GM12874 (cell line): ENCODE measurements at regions not wholly inside any gene's neighbourhood (a gene's known extent, or its start where the extent isn't known, plus 50 kb on each side); places are given as distances from the start of the nearest gene placed in this dataset.

Experiments
- TF ChIP-seq, protein P1 (sequence below): IDR thresholded peaks from 2 replicates; pipeline ENCODE4 v1.5.1; 2011; ENCODE audit warnings: low read depth, mild to moderate bottlenecking, control low read depth, low read length, moderate library complexity; ENCODE audit not compliant: insufficient read depth

DNA sequence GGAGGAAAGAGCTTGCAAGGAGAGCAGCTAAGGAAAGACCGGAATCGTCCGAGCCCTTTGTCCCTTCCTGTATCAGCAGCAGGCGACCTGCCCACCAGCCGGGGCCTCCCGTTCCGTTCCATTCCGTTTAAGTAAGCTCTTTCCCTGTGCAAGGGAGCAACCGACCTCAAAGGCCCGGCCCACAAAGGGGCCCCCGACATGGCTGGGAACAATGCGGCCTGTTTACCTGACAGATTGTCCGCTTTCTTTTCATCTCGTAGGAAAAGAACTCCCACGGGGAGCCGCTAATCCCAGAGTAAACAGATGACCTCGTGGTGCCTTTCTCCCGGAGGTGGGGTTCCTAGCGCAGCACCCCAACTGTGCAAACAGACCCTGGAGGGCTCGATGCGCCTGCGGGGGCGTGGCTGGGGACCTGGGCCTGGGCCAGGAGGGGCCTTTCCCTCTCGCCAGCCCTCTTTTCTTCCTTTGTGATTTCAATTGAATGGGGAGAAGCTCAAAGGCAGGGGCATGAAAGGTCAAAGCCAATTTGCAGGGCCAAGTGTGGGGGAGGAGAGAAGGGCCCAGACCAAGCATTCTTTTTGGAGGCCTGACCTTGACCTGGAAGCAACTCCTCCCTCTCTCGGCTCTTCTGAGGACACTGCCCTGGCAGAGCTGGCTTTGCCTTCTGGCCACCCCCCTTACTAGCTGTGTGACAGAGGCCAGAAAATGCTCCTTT is 120.2 kb downstream of the INHBB start:
- TF ChIP-seq, protein P1, sequence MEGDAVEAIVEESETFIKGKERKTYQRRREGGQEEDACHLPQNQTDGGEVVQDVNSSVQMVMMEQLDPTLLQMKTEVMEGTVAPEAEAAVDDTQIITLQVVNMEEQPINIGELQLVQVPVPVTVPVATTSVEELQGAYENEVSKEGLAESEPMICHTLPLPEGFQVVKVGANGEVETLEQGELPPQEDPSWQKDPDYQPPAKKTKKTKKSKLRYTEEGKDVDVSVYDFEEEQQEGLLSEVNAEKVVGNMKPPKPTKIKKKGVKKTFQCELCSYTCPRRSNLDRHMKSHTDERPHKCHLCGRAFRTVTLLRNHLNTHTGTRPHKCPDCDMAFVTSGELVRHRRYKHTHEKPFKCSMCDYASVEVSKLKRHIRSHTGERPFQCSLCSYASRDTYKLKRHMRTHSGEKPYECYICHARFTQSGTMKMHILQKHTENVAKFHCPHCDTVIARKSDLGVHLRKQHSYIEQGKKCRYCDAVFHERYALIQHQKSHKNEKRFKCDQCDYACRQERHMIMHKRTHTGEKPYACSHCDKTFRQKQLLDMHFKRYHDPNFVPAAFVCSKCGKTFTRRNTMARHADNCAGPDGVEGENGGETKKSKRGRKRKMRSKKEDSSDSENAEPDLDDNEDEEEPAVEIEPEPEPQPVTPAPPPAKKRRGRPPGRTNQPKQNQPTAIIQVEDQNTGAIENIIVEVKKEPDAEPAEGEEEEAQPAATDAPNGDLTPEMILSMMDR, result no peak

GRCh38 chr2:120466704-120467054 is 120.7 kb downstream of the INHBB start:
- TF ChIP-seq, protein P1, result no peak

DNA sequence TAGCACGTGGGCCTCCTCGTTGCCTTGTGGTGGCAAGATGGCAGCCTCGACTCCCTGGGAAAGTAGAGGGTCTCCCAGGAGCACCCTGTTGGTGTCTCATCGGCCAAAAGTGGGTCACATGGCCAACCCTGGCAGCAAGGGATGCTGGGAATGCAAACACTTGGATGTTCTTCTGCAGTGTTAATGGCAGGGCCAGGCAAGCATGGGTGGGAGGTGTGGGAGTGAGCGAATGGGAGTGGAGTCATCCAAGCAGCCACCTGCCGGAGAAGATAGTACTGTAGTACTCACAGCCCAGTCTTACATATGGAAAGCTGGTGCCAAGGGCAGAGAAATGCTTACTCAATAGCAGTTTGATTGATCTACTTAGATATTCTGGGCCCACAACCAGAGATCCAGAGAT is 122.2 kb downstream of the INHBB start:
- TF ChIP-seq, protein P1, result no peak

GRCh38 chr2:120469426-120469825 is 123.5 kb downstream of the INHBB start:
- TF ChIP-seq, protein P1, result no peak

DNA sequence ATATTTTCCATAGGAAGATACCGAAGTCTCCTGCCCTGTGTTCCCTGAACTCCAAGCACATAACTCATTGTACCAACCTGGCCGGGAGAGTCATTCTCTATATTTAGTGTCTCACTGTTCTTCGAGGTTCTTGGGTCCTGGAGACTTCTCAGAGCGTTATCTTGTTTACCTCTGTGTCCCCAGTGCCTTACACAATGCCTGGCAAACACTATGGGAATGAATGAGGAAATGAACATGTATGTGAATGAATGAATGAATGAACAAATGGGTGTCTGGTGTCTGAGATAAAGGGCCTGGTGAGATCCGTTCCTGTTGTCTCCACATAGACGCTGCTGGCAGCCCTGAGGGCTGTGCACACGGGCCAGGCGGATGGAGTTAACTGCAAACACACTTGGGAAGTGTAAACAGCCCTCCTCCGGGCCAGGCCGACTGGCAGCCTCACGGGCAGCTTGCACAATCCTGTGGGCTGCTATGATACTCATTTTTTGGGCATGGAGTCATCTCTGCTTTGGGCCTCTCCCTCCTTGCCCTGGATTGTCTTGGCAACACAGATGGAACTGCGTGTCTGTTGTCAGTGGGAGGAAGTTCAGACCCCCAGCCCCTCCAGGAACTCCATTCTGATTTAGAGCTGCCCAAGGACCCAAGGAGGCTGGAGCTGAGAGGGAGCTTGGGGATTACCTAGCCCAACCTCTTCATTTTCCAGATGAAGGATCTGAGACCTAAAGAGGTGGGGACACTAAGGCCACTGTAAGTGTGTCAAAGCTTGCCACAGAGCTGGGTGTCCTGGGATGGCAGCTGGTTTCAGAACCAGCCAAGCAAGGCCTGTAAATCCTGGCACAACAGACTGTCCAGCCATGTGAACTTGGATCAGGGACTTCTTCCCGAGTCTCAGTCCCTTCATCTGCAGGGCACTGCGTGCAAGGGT is 124.4 kb downstream of the INHBB start:
- TF ChIP-seq, protein P1, result no peak

DNA sequence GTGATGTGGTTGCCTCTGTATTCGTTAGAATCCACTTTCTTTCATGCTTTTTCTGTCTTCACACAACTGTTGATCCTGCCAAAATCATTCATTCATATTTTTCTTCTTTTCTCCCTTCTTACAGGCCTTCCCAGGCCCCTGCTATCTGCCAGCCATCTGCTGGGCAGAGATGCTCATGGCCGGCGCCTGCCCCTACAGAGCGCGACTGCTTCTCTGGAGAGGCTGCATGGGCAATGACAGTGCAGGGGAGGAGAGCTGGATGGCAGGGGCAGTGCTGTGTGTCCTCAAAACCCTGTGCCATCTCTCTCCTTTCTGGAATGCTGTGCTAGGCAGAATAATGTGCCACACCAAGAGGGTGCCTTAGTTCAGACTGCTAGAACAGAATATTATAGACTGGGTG is 125.2 kb downstream of the INHBB start:
- TF ChIP-seq, protein P1, result no peak

GRCh38 chr2:120472031-120472430 is 126.1 kb downstream of the INHBB start:
- TF ChIP-seq, protein P1, result no peak
